SK-N-MC (cell line): ENCODE measurements at regions not wholly inside any gene's neighbourhood (a gene's known extent, or its start where the extent isn't known, plus 50 kb on each side); places are given as distances from the start of the nearest gene placed in this dataset.

ENCODE experiments used
- EZH2 ChIP-seq: fragments of 200-600 bp; sonication (generic); IDR thresholded peaks from one replicate; pipeline ENCODE4 v1.6.1; 2017; ENCODE audit warnings: antibody characterized with exemption
- POLR2AphosphoS5 ChIP-seq: IDR thresholded peaks from 2 replicates; pipeline ENCODE4 v1.6.1; 2012; ENCODE audit warnings: mild to moderate bottlenecking, low read depth, low read length, borderline replicate concordance

GRCh38 chr2:175359710-175360109 is 178.2 kb upstream of the ATP5MC3 start:
- TF ChIP-seq POLR2AphosphoS5 (no peak), EZH2 (no peak)
